Colonic mucosa (tissue), 4 donors: ENCODE measurements at regions not wholly inside any gene's neighbourhood (a gene's known extent, or its start where the extent isn't known, plus 50 kb on each side); places are given as distances from the start of the nearest gene placed in this dataset.

Experiments
- DNase-seq: peaks from one replicate; pipeline ENCODE4 v3.0.0-alpha.2; 2020
- H3K27ac ChIP-seq: fragments of 200-600 bp; one replicate; pipeline ENCODE4 v1.8.0; 2021
- H3K27me3 ChIP-seq: fragments of 200-600 bp; one replicate; pipeline ENCODE4 v1.8.0; 2021
- H3K36me3 ChIP-seq: fragments of 200-600 bp; one replicate; pipeline ENCODE4 v1.8.0; 2021
- H3K4me1 ChIP-seq: fragments of 200-600 bp; one replicate; pipeline ENCODE4 v1.8.0; 2021; ENCODE audit warnings: mild to moderate bottlenecking
- H3K4me3 ChIP-seq: fragments of 200-600 bp; one replicate; pipeline ENCODE4 v1.8.0; 2021
- H3K9ac ChIP-seq, 2 donors: one replicate each; pipeline ENCODE4 v1.7.0; 2013; ENCODE audit warnings: control low read depth in 2 of 2, low read depth in 2 of 2, low read length in 2 of 2
- H3K9me3 ChIP-seq: fragments of 200-600 bp; one replicate; pipeline ENCODE4 v1.8.0; 2021
- CTCF ChIP-seq: fragments of 200-600 bp; IDR thresholded peaks from one replicate; pipeline ENCODE4 v1.8.0; 2022; ENCODE audit warnings: antibody characterized with exemption, mild to moderate bottlenecking
- intact Hi-C: fragments of 100-400 bp; cut with DNase I; formaldehyde crosslinking; loops from one replicate; pipeline ENCODE4 v1.14.1; 2022
- donor health status: healthy.
- donor health status: DM: no; HTN: no; CAD: no.
- donor health status: DM: no; HTN: no; CAD: no.

- Histone ChIP-seq H3K27ac (no peak overlapping the region), H3K4me1 (no peaks in the 10 kb centered on the region), H3K9ac (no peak overlapping the region), H3K4me3 (no peak overlapping the region), H3K36me3 (no peaks in the 10 kb centered on the region), H3K27me3 (peaks cover 4% of the 10 kb centered on the region), H3K9me3 (no peaks in the 10 kb centered on the region)
- intact Hi-C loops: no loop called here
- no peak for DNase-seq
- TF ChIP-seq CTCF: no peak
These were observed 61.4 kb upstream of the WNT4 start for GRCh38 chr1:22204057-22204840.

- no peak for DNase-seq
- Histone ChIP-seq H3K27ac (no peak overlapping the region), H3K4me1 (no peaks in the 10 kb centered on the region), H3K36me3 (no peaks in the 10 kb centered on the region), H3K9me3 (no peaks in the 10 kb centered on the region), H3K27me3 (peaks cover 8% of the 10 kb centered on the region), H3K4me3 (no peak overlapping the region), H3K9ac (no peak overlapping the region)
- intact Hi-C loops: no loop called here
- TF ChIP-seq CTCF: no peak
These were observed 62.4 kb upstream of the WNT4 start for GRCh38 chr1:22204989-22205913.

- Histone ChIP-seq H3K36me3 (no peaks in the 10 kb centered on the region), H3K27ac (no peak overlapping the region), H3K9ac (no peak overlapping the region), H3K4me3 (no peak overlapping the region), H3K27me3 (peaks cover 11% of the 10 kb centered on the region), H3K4me1 (no peaks in the 10 kb centered on the region), H3K9me3 (no peaks in the 10 kb centered on the region)
- no peak for TF ChIP-seq CTCF
- intact Hi-C loops: no loop called here
- no peak for DNase-seq
These were observed 63.7 kb upstream of the WNT4 start for GRCh38 chr1:22206551-22207125.

- Histone ChIP-seq H3K9ac (no peak overlapping the region), H3K27ac (no peak overlapping the region), H3K4me3 (no peak overlapping the region), H3K9me3 (no peaks in the 10 kb centered on the region), H3K27me3 (peaks cover 11% of the 10 kb centered on the region), H3K36me3 (no peaks in the 10 kb centered on the region), H3K4me1 (no peaks in the 10 kb centered on the region)
- DNase-seq: no peak
- intact Hi-C loops: no loop called here
- no peak for TF ChIP-seq CTCF
These were observed 64.8 kb upstream of the WNT4 start for GRCh38 chr1:22207511-22208267.
